ENCODE measurements at regions not wholly inside any gene's neighbourhood (a gene's known extent, or its start where the extent isn't known, plus 50 kb on each side); places are given as distances from the start of the nearest gene placed in this dataset.

GRCh38 chr3:80997622-80998021, 763.8 kb downstream of the GBE1 start:
- ATAC-seq (no peak), FAIRE-seq (no peak), DNase-seq (ENCODE audit: extremely low read depth in 1 of 4, low spot score in 3 of 4) (no peak)
- Histone ChIP-seq H3K36me3 (ENCODE audit: control insufficient read depth, insufficient read depth, low read length) (no peaks in the 10 kb centered on the region), H3K27me3 (ENCODE audit: control insufficient read depth in 2 of 2, insufficient read depth in 2 of 2, low read length in 2 of 2) (no peaks in the 10 kb centered on the region), H4K20me1 (replicated peaks; ENCODE audit: control insufficient read depth, insufficient read depth, low read length) (no peaks in the 10 kb centered on the region), H3K9me3 (replicated peaks; ENCODE audit: control insufficient read depth, insufficient read depth, low read depth, low read length) (no peaks in the 10 kb centered on the region), H3K9ac (ENCODE audit: insufficient read depth in 1 of 2, low read depth in 2 of 2, low read length in 2 of 2) (no peak overlapping the region), H2AFZ (ENCODE audit: low read depth, low read length) (no peak overlapping the region), H3K9me1 (ENCODE audit: control insufficient read depth, insufficient read depth, low read length) (no peaks in the 10 kb centered on the region), H3K4me3 (no peak overlapping the region), H3K4me1 (replicated peaks in 1 of 2; ENCODE audit: control insufficient read depth in 2 of 2, insufficient read depth in 2 of 2, low read length in 2 of 2) (no peaks in the 10 kb centered on the region), H3K27ac (ENCODE audit: extremely low read depth, low read depth, low read length) (no peak overlapping the region), H3K4me2 (ENCODE audit: insufficient read depth, low read length) (no peak overlapping the region), H3K79me2 (ENCODE audit: control insufficient read depth, insufficient read depth, low read length) (no peaks in the 10 kb centered on the region)
- CTCF ChIA-PET (ENCODE audit: low intra/inter-chr PET ratio) = no interaction called here
- BruUV-seq (replicated peaks) = no TSS peak
- in situ Hi-C loops (cut with MboI) (no loop called here), intact Hi-C loops (cut with micrococcal nuclease) (no loop called here)
- TF ChIP-seq BRF2 (IDR thresholded peaks at IDR 0.05; ENCODE audit: borderline replicate concordance, insufficient read depth, insufficient read length) = no peak
- TF ChIP-seq HDAC1 (IDR thresholded peaks at IDR 0.05) = no peak
- no peak for TF ChIP-seq HLTF (IDR thresholded peaks at IDR 0.05)
- TF ChIP-seq KDM5B (IDR thresholded peaks at IDR 0.05; ENCODE audit: insufficient replicate concordance, low read depth, low read length) = no peak
- TF ChIP-seq E2F6 (IDR thresholded peaks at IDR 0.05; ENCODE audit: borderline replicate concordance in 1 of 2, extremely low read depth in 1 of 2, insufficient read depth in 1 of 2, insufficient read length in 1 of 2, low read depth in 1 of 2, low read length in 1 of 2, poor library complexity in 1 of 2, severe bottlenecking in 1 of 2) = no peak
- TF ChIP-seq ZNF263 (CRISPR knock-in tag; IDR thresholded peaks at IDR 0.05; ENCODE audit: borderline replicate concordance) = no peak
- no peak for TF ChIP-seq U2AF1 (optimal IDR thresholded peaks at IDR 0.05; ENCODE audit: low read depth, low read length)
- TF ChIP-seq NR2C2 (CRISPR knock-in tag; IDR thresholded peaks at IDR 0.05) = no peak
- TF ChIP-seq NR2C2 (tag; IDR thresholded peaks at IDR 0.05) = no peak
- no peak for TF ChIP-seq MCM5 (IDR thresholded peaks at IDR 0.05; ENCODE audit: low read depth)
- POLR2A ChIA-PET = no interaction called here
- 3% methylated on average over 3 of the region's 3 CpGs for WGBS (ENCODE audit: insufficient coverage, low coverage, missing lambda C conversion rate)

Measured in K562 (cell line).